GM19397 (cell line): ENCODE measurements at regions not wholly inside any gene's neighbourhood (a gene's known extent, or its start where the extent isn't known, plus 50 kb on each side); places are given as distances from the start of the nearest gene placed in this dataset.
"Not testable (repeated sequence)": the region's sequence is repeated elsewhere in the genome, so short reads cannot be mapped to it uniquely, and the experiment has no call there.

Source experiments
- ATAC-seq: cut with Tn5 transposase; IDR thresholded peaks from one replicate; pipeline ENCODE4 v1.9.1; 2021; ENCODE audit warnings: mild to moderate bottlenecking, moderate library complexity; ENCODE audit not compliant: unreplicated experiment

GRCh38 chr3:17812328-17812727 lies 69.9 kb upstream of the TBC1D5 start:
- not testable (repeated sequence) for ATAC-seq

DNA sequence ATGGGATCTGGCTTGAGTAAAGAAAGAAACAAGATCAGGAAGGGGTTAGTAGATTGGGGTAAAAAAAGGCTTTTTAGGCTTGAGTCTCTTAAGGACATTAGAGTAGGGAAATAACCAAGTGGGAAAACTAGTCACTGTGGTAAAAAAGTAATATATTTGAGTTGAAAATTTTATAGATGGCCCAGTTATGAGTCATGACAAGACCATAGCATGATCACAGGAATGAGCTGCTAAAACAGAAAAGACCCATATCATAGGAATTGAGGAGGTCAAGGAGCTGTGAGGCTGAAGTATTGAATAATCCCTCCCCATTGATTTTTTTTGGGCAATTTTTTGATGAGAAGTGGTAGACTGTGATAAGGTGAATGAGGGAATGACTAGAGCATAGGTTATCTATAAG lies 69.2 kb upstream of the TBC1D5 start:
- no peak for ATAC-seq

- ATAC-seq: no peak
Observed at GRCh38 chr3:17810759-17811158, 68.3 kb upstream of the TBC1D5 start.

GRCh38 chr3:17808994-17809393 lies 66.6 kb upstream of the TBC1D5 start:
- ATAC-seq: no peak

- no peak for ATAC-seq
Observed at GRCh38 chr3:17806876-17807275, 64.4 kb upstream of the TBC1D5 start.

DNA sequence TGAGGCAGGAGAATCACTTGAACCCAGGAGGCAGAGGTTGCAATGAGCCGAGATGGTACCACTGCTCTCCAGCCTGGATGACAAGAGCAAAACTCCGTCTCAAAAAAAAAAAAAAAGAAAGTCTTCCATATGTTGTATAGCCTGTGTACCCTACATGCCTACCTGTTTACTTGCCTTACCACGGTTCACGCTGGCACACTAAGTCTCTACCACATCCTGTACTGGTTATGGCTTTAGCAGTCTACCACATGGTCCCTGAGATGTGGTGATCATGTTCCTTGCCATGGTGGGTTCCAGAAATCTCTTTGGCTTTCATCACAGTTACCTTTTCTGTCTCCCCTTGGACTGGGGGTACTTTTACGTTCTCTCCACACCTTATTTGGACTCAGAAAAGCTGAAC lies 63.8 kb upstream of the TBC1D5 start:
- no peak for ATAC-seq

GRCh38 chr3:17805461-17805940 lies 63.1 kb upstream of the TBC1D5 start:
- ATAC-seq: no peak

DNA sequence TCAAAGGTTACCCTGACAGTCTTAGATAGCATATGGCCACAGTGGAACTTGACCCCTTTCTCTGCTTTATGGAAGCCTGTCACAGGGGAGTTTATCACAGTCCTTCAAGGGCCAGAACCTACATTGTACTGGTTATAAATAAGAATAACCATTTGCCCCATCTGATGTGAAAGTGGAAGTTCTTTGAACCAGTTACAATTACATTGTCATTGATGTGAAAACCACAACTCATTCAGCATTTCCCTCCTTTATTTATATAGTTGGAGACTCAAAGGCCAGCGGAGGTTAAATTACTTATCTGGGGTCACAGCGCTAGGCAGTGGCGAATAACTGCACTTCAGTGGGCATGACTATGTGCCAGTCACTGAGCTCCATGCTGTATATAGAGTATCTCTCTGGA lies 60.5 kb upstream of the TBC1D5 start:
- ATAC-seq: peak; percentile 54

GRCh38 chr3:17801131-17801530 lies 58.7 kb upstream of the TBC1D5 start:
- no peak for ATAC-seq

GRCh38 chr3:17800232-17800631 lies 57.8 kb upstream of the TBC1D5 start:
- ATAC-seq: no peak

DNA sequence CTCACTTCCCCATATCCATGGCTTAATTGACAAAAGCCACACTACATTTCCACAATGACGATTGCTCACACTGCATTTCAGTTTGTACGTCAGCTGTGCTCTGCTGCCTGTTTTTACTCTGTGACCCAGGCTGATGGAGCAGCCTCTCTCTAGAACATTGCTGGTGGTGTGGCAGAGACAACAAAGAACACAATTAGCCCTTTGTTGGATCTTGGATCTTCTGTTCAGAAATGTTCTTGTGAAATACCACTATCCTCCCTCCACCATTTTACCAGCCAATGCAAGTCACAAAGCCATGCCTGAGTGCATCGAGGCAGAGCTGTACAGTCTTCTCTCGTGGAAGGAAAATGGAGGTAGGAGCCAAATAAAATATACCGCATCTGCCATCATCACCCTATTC lies 56.9 kb upstream of the TBC1D5 start:
- ATAC-seq: no peak

GRCh38 chr3:17798000-17798399 lies 55.6 kb upstream of the TBC1D5 start:
- no peak for ATAC-seq

DNA sequence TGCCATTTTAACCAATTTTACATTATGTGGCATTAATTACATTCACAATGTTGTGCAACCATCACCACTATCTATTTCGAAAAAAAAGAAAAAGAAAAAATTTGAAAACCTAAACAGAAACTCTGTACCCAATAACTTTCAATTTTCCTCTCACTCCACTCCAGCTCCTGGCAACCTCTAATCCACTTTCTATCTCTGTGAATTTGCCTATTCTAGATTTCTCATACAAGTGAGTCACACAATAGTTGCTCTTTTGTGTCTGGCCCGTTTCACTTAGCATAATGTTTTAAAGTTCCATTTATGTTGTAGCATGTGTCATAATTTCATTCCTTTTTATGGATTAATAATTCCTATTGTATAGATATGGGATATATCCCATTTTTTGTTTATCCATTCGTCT lies 53.3 kb upstream of the TBC1D5 start:
- no peak for ATAC-seq

DNA sequence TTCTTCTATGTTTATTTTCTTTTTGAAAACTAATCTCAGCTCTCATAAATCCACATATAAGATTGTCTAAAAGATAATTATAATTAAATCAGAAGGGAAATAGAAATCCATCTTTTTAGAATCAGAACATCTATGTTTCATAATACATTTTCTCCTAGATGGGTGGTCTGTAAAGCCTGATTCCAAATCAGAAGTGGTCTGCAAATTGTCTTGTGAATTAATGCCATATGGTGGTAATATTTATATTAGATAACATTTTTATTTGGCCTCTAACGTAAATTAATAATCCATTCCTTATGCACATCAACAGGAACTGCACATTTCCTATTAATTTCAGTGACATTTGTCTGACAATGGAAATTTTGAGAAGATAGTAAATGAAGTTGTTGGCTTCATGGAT lies 52.8 kb upstream of the TBC1D5 start:
- ATAC-seq: no peak

GRCh38 chr3:17793542-17794195 lies 51.2 kb upstream of the TBC1D5 start:
- ATAC-seq: no peak
